SU-DHL-6 (cell line): ENCODE measurements at regions not wholly inside any gene's neighbourhood (a gene's known extent, or its start where the extent isn't known, plus 50 kb on each side); places are given as distances from the start of the nearest gene placed in this dataset.

Experiments used
- H2AFZ ChIP-seq: fragments of 200-600 bp; sonication (generic); 2 replicates; pipeline ENCODE4 v1.6.1; 2014; ENCODE audit warnings: low read depth, mild to moderate bottlenecking, moderate library complexity, mixed read lengths, antibody characterized with exemption, low read length; ENCODE audit not compliant: severe bottlenecking
- H3F3A ChIP-seq: fragments of 200-600 bp; shearing (Covaris generic); 2 replicates; pipeline ENCODE4 v1.6.0; 2016; ENCODE audit warnings: antibody characterized with exemption, mild to moderate bottlenecking; ENCODE audit not compliant: insufficient read depth
- H3K27ac ChIP-seq: fragments of 200-600 bp; sonication (generic); 2 replicates; pipeline ENCODE4 v1.5.1; 2016; ENCODE audit warnings: low read depth, mild to moderate bottlenecking, low read length, moderate library complexity, mixed read lengths
- H3K27me3 ChIP-seq: fragments of 200-600 bp; sonication (generic), shearing (Covaris generic); 2 replicates; pipeline ENCODE4 v1.6.0; 2014; ENCODE audit warnings: mild to moderate bottlenecking, low read length
- H3K36me3 ChIP-seq: fragments of 200-600 bp; sonication (generic); 2 replicates; pipeline ENCODE4 v1.6.1; 2014; ENCODE audit warnings: mild to moderate bottlenecking, low read length, mixed read lengths
- H3K4me2 ChIP-seq: fragments of 300-600, 200-600 bp; shearing (Covaris generic), sonication (generic); 2 replicates; pipeline ENCODE4 v1.6.0; 2014; ENCODE audit warnings: low read length, low read depth, mild to moderate bottlenecking; ENCODE audit not compliant: poor library complexity, severe bottlenecking
- H3K4me3 ChIP-seq: fragments of 200-600 bp; sonication (generic); 2 replicates; pipeline ENCODE4 v1.5.1; 2014; ENCODE audit warnings: antibody characterized with exemption, low read length, mild to moderate bottlenecking, mixed read lengths; ENCODE audit not compliant: insufficient read depth, poor library complexity, severe bottlenecking
- H3K79me2 ChIP-seq: fragments of 200-600 bp; sonication (generic); 2 replicates; pipeline ENCODE4 v1.6.1; 2014; ENCODE audit warnings: mild to moderate bottlenecking, low read length, moderate library complexity; ENCODE audit not compliant: insufficient read depth
- H3K9ac ChIP-seq: fragments of 200-600 bp; sonication (generic); 2 replicates; pipeline ENCODE4 v1.7.0; 2014; ENCODE audit warnings: mild to moderate bottlenecking, low read length
- H3K9me2 ChIP-seq: fragments of 200-600 bp; sonication (generic); replicated peaks from 2 replicates; pipeline ENCODE4 v1.6.1; 2014; ENCODE audit warnings: low read length; ENCODE audit not compliant: insufficient read depth
- H3K9me3 ChIP-seq: fragments of 200-600 bp; sonication (generic); 2 replicates; pipeline ENCODE4 v1.6.1; 2014; ENCODE audit warnings: low read length, mixed read lengths; ENCODE audit not compliant: insufficient read depth
- H4K20me1 ChIP-seq: fragments of 200-600 bp; sonication (generic); 2 replicates; pipeline ENCODE4 v1.6.1; 2014; ENCODE audit warnings: low read depth, mild to moderate bottlenecking, antibody characterized with exemption, low read length, moderate library complexity, mixed read lengths
- EZH2phosphoT487 ChIP-seq: fragments of 200-600 bp; sonication (generic), shearing (Covaris generic); conservative IDR thresholded peaks from 2 replicates; pipeline ENCODE4 v1.6.1; 2018; ENCODE audit warnings: mild to moderate bottlenecking, antibody characterized with exemption, low read length, moderate library complexity, mixed read lengths
- TF ChIP-seq, protein P1 (sequence below): fragments of 200-600 bp; sonication (generic); IDR thresholded peaks from one replicate; pipeline ENCODE4 v1.5.1; 2017; ENCODE audit warnings: antibody characterized with exemption, mild to moderate bottlenecking, low read length, moderate library complexity; ENCODE audit not compliant: insufficient read depth, poor library complexity, severe bottlenecking

DNA sequence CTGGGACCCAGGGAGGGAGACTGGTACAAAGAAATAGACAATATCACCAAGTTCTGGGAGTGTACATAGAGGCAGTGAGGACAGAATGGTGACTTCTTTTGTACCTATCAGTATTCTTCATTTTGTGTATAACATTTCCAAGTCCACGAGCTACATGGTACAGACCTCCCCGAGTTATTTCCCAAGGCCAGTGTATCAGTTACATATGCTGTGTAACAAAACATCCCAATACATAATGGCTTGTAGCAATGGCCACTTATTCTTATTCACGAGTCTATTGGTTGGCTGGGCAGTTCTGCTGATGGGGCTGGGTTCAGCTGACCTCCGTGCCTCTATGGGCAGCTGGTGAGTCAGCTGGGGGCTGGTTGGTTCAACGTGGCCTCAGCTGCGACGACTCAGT, 98.7 kb upstream of the RFLNA start:
- no peaks in the 10 kb centered on the region for H3K36me3 ChIP-seq
- no peaks in the 10 kb centered on the region for H3K9me3 ChIP-seq
- H3K9me2 ChIP-seq: no peaks in the 10 kb centered on the region
- H3K79me2 ChIP-seq: no peaks in the 10 kb centered on the region
- H3K27ac ChIP-seq: no peak overlapping the region
- no peak overlapping the region for H3K9ac ChIP-seq
- no peak overlapping the region for H2AFZ ChIP-seq
- no peaks in the 10 kb centered on the region for H3F3A ChIP-seq
- no peak for TF ChIP-seq EZH2phosphoT487
- TF ChIP-seq, protein P1, sequence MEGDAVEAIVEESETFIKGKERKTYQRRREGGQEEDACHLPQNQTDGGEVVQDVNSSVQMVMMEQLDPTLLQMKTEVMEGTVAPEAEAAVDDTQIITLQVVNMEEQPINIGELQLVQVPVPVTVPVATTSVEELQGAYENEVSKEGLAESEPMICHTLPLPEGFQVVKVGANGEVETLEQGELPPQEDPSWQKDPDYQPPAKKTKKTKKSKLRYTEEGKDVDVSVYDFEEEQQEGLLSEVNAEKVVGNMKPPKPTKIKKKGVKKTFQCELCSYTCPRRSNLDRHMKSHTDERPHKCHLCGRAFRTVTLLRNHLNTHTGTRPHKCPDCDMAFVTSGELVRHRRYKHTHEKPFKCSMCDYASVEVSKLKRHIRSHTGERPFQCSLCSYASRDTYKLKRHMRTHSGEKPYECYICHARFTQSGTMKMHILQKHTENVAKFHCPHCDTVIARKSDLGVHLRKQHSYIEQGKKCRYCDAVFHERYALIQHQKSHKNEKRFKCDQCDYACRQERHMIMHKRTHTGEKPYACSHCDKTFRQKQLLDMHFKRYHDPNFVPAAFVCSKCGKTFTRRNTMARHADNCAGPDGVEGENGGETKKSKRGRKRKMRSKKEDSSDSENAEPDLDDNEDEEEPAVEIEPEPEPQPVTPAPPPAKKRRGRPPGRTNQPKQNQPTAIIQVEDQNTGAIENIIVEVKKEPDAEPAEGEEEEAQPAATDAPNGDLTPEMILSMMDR: no peak
- no peaks in the 10 kb centered on the region for H4K20me1 ChIP-seq
- no peak overlapping the region for H3K4me3 ChIP-seq
- no peaks in the 10 kb centered on the region for H3K27me3 ChIP-seq
- H3K4me2 ChIP-seq: no peak overlapping the region

DNA sequence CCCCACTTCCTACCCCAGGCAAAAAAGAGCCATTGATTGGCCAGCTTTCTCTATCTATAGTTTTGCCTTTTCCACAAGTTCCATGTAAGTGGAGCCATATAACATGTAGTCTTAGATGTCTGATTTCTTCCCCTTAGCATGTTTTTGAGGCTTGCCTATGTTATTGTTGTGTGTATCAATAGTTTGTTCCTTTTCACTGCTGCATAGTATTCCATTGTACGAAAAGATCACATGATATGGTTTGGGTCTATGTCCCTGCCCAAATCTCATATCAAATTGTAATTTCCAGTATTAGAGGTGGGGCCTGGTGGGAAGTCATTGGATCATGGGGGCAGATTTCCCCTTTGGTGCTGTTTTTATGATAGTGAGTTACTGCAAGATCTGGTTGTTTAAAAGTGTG, 93.6 kb upstream of the RFLNA start:
- Histone ChIP-seq H3K79me2 (no peaks in the 10 kb centered on the region), H3K4me3 (no peak overlapping the region), H3K4me2 (no peak overlapping the region), H3K27me3 (no peaks in the 10 kb centered on the region), H3K9me2 (no peaks in the 10 kb centered on the region), H3K9me3 (no peaks in the 10 kb centered on the region), H3K27ac (no peak overlapping the region), H4K20me1 (no peaks in the 10 kb centered on the region), H2AFZ (no peak overlapping the region), H3K36me3 (no peaks in the 10 kb centered on the region), H3F3A (no peaks in the 10 kb centered on the region), H3K9ac (no peak overlapping the region)
- TF ChIP-seq, protein P1: no peak
- TF ChIP-seq EZH2phosphoT487: no peak

DNA sequence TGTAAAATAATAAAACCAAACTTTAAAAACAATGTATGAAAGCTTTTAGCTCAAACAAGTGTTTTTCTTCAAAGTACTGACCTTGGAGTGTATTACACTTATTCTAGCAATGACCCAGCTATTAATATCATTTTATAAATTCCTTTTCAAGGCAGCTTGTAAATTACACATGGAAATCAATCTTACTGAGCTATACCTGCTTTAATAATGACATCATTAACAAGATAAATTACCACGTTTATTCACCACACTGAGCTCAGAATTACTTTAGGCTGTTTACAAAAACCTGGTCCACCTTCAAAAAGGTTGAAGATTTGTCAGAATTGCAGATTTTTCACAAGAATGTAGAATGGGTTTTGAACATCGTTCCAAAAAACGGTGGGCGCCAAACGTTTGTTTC, 91.7 kb upstream of the RFLNA start:
- Histone ChIP-seq H3F3A (no peaks in the 10 kb centered on the region), H3K9me2 (no peaks in the 10 kb centered on the region), H4K20me1 (no peaks in the 10 kb centered on the region), H2AFZ (no peak overlapping the region), H3K4me2 (no peak overlapping the region), H3K27ac (no peak overlapping the region), H3K27me3 (no peaks in the 10 kb centered on the region), H3K9ac (no peak overlapping the region), H3K9me3 (no peaks in the 10 kb centered on the region), H3K79me2 (no peaks in the 10 kb centered on the region), H3K4me3 (no peak overlapping the region), H3K36me3 (no peaks in the 10 kb centered on the region)
- no peak for TF ChIP-seq EZH2phosphoT487
- TF ChIP-seq, protein P1: no peak

DNA sequence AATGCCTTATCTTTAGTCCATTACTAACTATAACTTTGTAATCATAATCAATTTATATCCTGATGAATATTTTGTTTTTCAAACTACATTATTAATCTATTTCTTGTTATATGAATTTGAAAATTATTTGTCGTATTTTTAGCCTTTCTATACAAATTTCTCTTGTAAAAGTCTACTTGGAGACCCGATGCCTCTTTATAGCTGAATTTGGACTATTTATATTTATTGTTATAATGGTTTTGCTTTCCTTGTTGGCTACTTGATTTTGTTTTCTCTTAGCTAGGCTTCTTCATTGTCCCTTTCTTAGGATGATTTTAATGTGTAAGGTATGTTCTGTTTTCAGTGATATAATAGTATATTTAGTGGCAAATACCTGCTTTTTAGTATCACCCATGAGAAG, 89.5 kb upstream of the RFLNA start:
- Histone ChIP-seq H3K9me3 (no peaks in the 10 kb centered on the region), H3K9me2 (no peaks in the 10 kb centered on the region), H3K27ac (no peak overlapping the region), H2AFZ (no peak overlapping the region), H3K9ac (no peak overlapping the region), H3K36me3 (no peaks in the 10 kb centered on the region), H4K20me1 (no peaks in the 10 kb centered on the region), H3F3A (no peaks in the 10 kb centered on the region), H3K4me2 (no peak overlapping the region), H3K27me3 (no peaks in the 10 kb centered on the region), H3K4me3 (no peak overlapping the region), H3K79me2 (no peaks in the 10 kb centered on the region)
- TF ChIP-seq, protein P1: no peak
- TF ChIP-seq EZH2phosphoT487: no peak
